ENCODE measurements at regions not wholly inside any gene's neighbourhood (a gene's known extent, or its start where the extent isn't known, plus 50 kb on each side); places are given as distances from the start of the nearest gene placed in this dataset.

GRCh38 chr7:13240349-13240748, 552.9 kb downstream of the ARL4A start:
- no peak for DNase-seq (ENCODE audit: low read depth, low spot score)
- no peaks in the 10 kb centered on the region for H3K9me3 ChIP-seq (replicated peaks; ENCODE audit: control insufficient read depth, insufficient read depth, low read length)
- no peak overlapping the region for H3K4me3 ChIP-seq (replicated peaks in 1 of 3; ENCODE audit: insufficient read depth in 1 of 3, low read depth in 1 of 3, low read length in 3 of 3)
- H3K9me1 ChIP-seq (replicated peaks; ENCODE audit: control insufficient read depth, extremely low read depth, insufficient read depth, low read length) = no peaks in the 10 kb centered on the region
- H3K27me3 ChIP-seq (ENCODE audit: control insufficient read depth in 2 of 2, insufficient read depth in 2 of 2, low read length in 2 of 2) = no peaks in the 10 kb centered on the region
- dilution Hi-C loops (cut with MboI; ENCODE audit: extremely low pct_ligation_motif_present, low sequenced_read_pairs) = no loop called here
- H2AFZ ChIP-seq (ENCODE audit: low read depth, low read length) = no peak overlapping the region
- no peaks in the 10 kb centered on the region for H3K79me2 ChIP-seq (ENCODE audit: control insufficient read depth, insufficient read depth, low read length)
- no peaks in the 10 kb centered on the region for H4K20me1 ChIP-seq (replicated peaks; ENCODE audit: control insufficient read depth, extremely low read depth, insufficient read depth, low read length)
- no peak overlapping the region for H3K27ac ChIP-seq (ENCODE audit: insufficient read depth, low read depth, low read length)
- no TSS peak for BruUV-seq (replicated peaks)
- intact Hi-C loops (cut with micrococcal nuclease) = no loop called here
- no peak overlapping the region for H3K9ac ChIP-seq (replicated peaks; ENCODE audit: extremely low read depth, insufficient read depth, low read length)
- no peak overlapping the region for H3K4me2 ChIP-seq (ENCODE audit: insufficient read depth, low read length)
- no peak for FAIRE-seq
- no peak for TF ChIP-seq POLR2AphosphoS5 (IDR thresholded peaks at IDR 0.05; ENCODE audit: insufficient read depth, low read depth, low read length)
- no peak for TF ChIP-seq MAX (IDR thresholded peaks at IDR 0.05; ENCODE audit: insufficient read depth, insufficient read length)
- no peak for TF ChIP-seq MYC (IDR thresholded peaks at IDR 0.05; ENCODE audit: low read depth, low read length)
- TF ChIP-seq JUN (IDR thresholded peaks at IDR 0.05; ENCODE audit: borderline replicate concordance, insufficient read depth, insufficient read length, low read depth) = no peak
- TF ChIP-seq FOS (IDR thresholded peaks at IDR 0.05; ENCODE audit: borderline replicate concordance, insufficient read depth, low read length) = no peak
- TF ChIP-seq EZH2 (IDR thresholded peaks at IDR 0.05; ENCODE audit: borderline replicate concordance, low read depth, low read length, severe bottlenecking) = no peak
- TF ChIP-seq CTCF (IDR thresholded peaks at IDR 0.05; ENCODE audit: extremely low read depth in 1 of 2, insufficient read depth in 1 of 2, low read depth in 1 of 2, low read length in 2 of 2) = no peak
- no peak for TF ChIP-seq POLR2A (IDR thresholded peaks at IDR 0.05; ENCODE audit: low read depth, low read length)
- TF ChIP-seq GATA2 (IDR thresholded peaks at IDR 0.05; ENCODE audit: insufficient read depth, insufficient read length, low read depth, low read length) = no peak
- no peaks in the 10 kb centered on the region for H3K36me3 ChIP-seq (ENCODE audit: control insufficient read depth in 2 of 2, extremely low read depth in 1 of 2, insufficient read depth in 2 of 2, low read length in 2 of 2)
- CTCF ChIA-PET = no interaction called here
- H3K4me1 ChIP-seq (ENCODE audit: control insufficient read depth, extremely low read depth, insufficient read depth, low read length) = no peaks in the 10 kb centered on the region
- POLR2A ChIA-PET = no interaction called here

Data from endothelial cell of umbilical vein (primary cell).